IMR-90 (cell line): ENCODE measurements at regions not wholly inside any gene's neighbourhood (a gene's known extent, or its start where the extent isn't known, plus 50 kb on each side); places are given as distances from the start of the nearest gene placed in this dataset.
A peak's percentile ranks its signal among the peaks of the same experiment; 100 is the strongest.

Experiments used
- ATAC-seq: fragments of 200-7000 bp; cut with Tn5 transposase; 2 replicates; pipeline ENCODE4 v1.9.1; 2020; ENCODE audit warnings: low read depth, mild to moderate bottlenecking, moderate library complexity
- BruUV-seq: library from RNA; stranded (reverse); fragments of 400-500 nt; replicated peaks from 2 replicates; lab custom pipeline; 2021; lab: Mats Ljungman, UMichigan
- CTCF ChIA-PET: fragments of 300-600 bp; formaldehyde crosslinking; extraction: SDS; loops from one replicate; lab custom pipeline; 2021; ENCODE audit warnings: antibody characterized with exemption; lab: Yijun Ruan, JAX
- POLR2A ChIA-PET: fragments of 300-600 bp; sonication (Branson Sonifier 250); formaldehyde crosslinking; loops from one replicate; lab custom pipeline; 2022; ENCODE audit warnings: antibody characterized with exemption; ENCODE audit not compliant: unreplicated experiment; lab: Charles Lee
- DNase-seq: peaks from one replicate; pipeline ENCODE4 v3.0.0; 2013
- H2AFZ ChIP-seq: replicated peaks from 2 replicates; pipeline ENCODE3; 2013; ENCODE audit warnings: low read length, mild to moderate bottlenecking; ENCODE audit not compliant: poor library complexity
- H2AK5ac ChIP-seq: 2 replicates; pipeline ENCODE4 v1.6.1; 2013; ENCODE audit warnings: low read depth, low read length, inconsistent platforms
- H2AK9ac ChIP-seq: replicated peaks from 2 replicates; pipeline ENCODE3; 2013; ENCODE audit warnings: mild to moderate bottlenecking, low read depth, low read length, moderate library complexity; ENCODE audit not compliant: poor library complexity
- H2BK120ac ChIP-seq: 2 replicates; pipeline ENCODE4 v1.6.1; 2013; ENCODE audit warnings: low read depth, low read length, inconsistent platforms
- H2BK15ac ChIP-seq: 3 replicates; pipeline ENCODE4 v1.6.1; 2013; ENCODE audit warnings: low read depth, low read length, inconsistent platforms
- H2BK20ac ChIP-seq: 2 replicates; pipeline ENCODE4 v1.6.1; 2013; ENCODE audit warnings: low read depth, mild to moderate bottlenecking, inconsistent platforms, low read length, moderate library complexity
- H2BK5ac ChIP-seq: 2 replicates; pipeline ENCODE4 v1.6.1; 2013; ENCODE audit warnings: mild to moderate bottlenecking, low read depth, low read length, inconsistent platforms; ENCODE audit not compliant: poor library complexity, severe bottlenecking
- H3K14ac ChIP-seq: replicated peaks from 2 replicates; pipeline ENCODE4 v1.6.1; 2013; ENCODE audit warnings: low read depth, low read length, inconsistent platforms
- H3K18ac ChIP-seq: 2 replicates; pipeline ENCODE4 v1.6.1; 2013; ENCODE audit warnings: low read depth, low read length, control low read depth
- H3K23ac ChIP-seq: 2 replicates; pipeline ENCODE4 v1.6.1; 2013; ENCODE audit warnings: low read depth, low read length, inconsistent platforms
- H3K27ac ChIP-seq: 2 replicates; pipeline ENCODE4 v1.5.1; 2013; ENCODE audit warnings: mild to moderate bottlenecking, control low read depth, low read length; ENCODE audit not compliant: insufficient read depth
- H3K27me3 ChIP-seq: 2 replicates; pipeline ENCODE4 v1.6.1; 2013; ENCODE audit warnings: low read length; ENCODE audit not compliant: control insufficient read depth, insufficient read depth
- H3K36me3 ChIP-seq: 2 replicates; pipeline ENCODE4 v1.6.1; 2013; ENCODE audit warnings: low read length, mixed read lengths; ENCODE audit not compliant: control insufficient read depth, insufficient read depth
- H3K4ac ChIP-seq: 2 replicates; pipeline ENCODE4 v1.6.1; 2013; ENCODE audit warnings: low read depth, low read length, inconsistent platforms
- H3K4me1 ChIP-seq: 2 replicates; pipeline ENCODE4 v1.6.1; 2013; ENCODE audit warnings: low read length, mixed read lengths; ENCODE audit not compliant: control insufficient read depth, insufficient read depth
- H3K4me2 ChIP-seq: 2 replicates; pipeline ENCODE4 v1.6.1; 2013; ENCODE audit warnings: low read depth, mild to moderate bottlenecking, control low read depth, low read length, moderate library complexity
- H3K4me3 ChIP-seq: 2 replicates; pipeline ENCODE4 v1.5.1; 2013; ENCODE audit warnings: low read depth, mild to moderate bottlenecking, control low read depth, low read length, moderate library complexity; ENCODE audit not compliant: insufficient read depth
- H3K56ac ChIP-seq: 2 replicates; pipeline ENCODE4 v1.6.1; 2013; ENCODE audit warnings: low read length, inconsistent platforms; ENCODE audit not compliant: insufficient read depth; ENCODE audit errors: extremely low read depth
- H3K79me1 ChIP-seq, 2 experiments: 2 replicates each; pipeline ENCODE4 v1.6.1; 2013; ENCODE audit warnings: low read length in 2 of 2, inconsistent platforms in 1 of 2, low read depth in 1 of 2
- H3K9ac ChIP-seq: 2 replicates; pipeline ENCODE4 v1.6.1; 2013; ENCODE audit warnings: low read depth, low read length, control low read depth
- H3K9me1 ChIP-seq: 2 replicates; pipeline ENCODE4 v1.6.1; 2013; ENCODE audit warnings: low read length, inconsistent platforms; ENCODE audit not compliant: insufficient read depth
- H3K9me3 ChIP-seq: 2 replicates; pipeline ENCODE4 v1.6.1; 2013; ENCODE audit warnings: low read length; ENCODE audit not compliant: control insufficient read depth, insufficient read depth
- H4K20me1 ChIP-seq: 2 replicates; pipeline ENCODE4 v1.6.1; 2013; ENCODE audit warnings: low read length, inconsistent platforms; ENCODE audit not compliant: insufficient read depth
- H4K5ac ChIP-seq: 2 replicates; pipeline ENCODE4 v1.6.1; 2013; ENCODE audit warnings: mild to moderate bottlenecking, low read depth, low read length, control low read depth
- H4K8ac ChIP-seq, 2 experiments: 2 replicates each; pipeline ENCODE4 v1.6.1; 2013; ENCODE audit warnings: low read depth in 2 of 2, low read length in 2 of 2, control low read depth in 1 of 2, inconsistent platforms in 1 of 2
- H4K91ac ChIP-seq: 2 replicates; pipeline ENCODE4 v1.6.1; 2013; ENCODE audit warnings: low read depth, low read length, inconsistent platforms; ENCODE audit not compliant: insufficient read depth
- BHLHE40 ChIP-seq: fragments of 150-350 bp; IDR thresholded peaks from 2 replicates; pipeline ENCODE4 v1.6.1; 2016; ENCODE audit warnings: mild to moderate bottlenecking, low read depth, low read length
- CHD1 ChIP-seq: IDR thresholded peaks from 2 replicates; pipeline ENCODE4 v1.6.1; 2012; ENCODE audit warnings: low read depth, low read length, improper control_type of control experiment
- CTCF ChIP-seq: conservative IDR thresholded peaks from 2 replicates; pipeline ENCODE4 v1.5.1; 2012; ENCODE audit warnings: mild to moderate bottlenecking, low read depth, low read length, improper control_type of control experiment
- ELK1 ChIP-seq: fragments of 150-350 bp; IDR thresholded peaks from 2 replicates; pipeline ENCODE4 v1.6.1; 2016; ENCODE audit warnings: low read depth, mild to moderate bottlenecking, low read length, moderate library complexity, borderline replicate concordance
- FOS ChIP-seq: fragments of 150-350 bp; IDR thresholded peaks from 2 replicates; pipeline ENCODE4 v1.6.1; 2016; ENCODE audit warnings: low read depth, low read length
- NFE2L2 ChIP-seq: fragments of 150-350 bp; IDR thresholded peaks from 2 replicates; pipeline ENCODE4 v1.6.1; 2016; ENCODE audit warnings: low read depth, mild to moderate bottlenecking, low read length
- RAD21 ChIP-seq: IDR thresholded peaks from 2 replicates; pipeline ENCODE4 v1.6.1; 2012; ENCODE audit warnings: low read length, improper control_type of control experiment
- RFX5 ChIP-seq: IDR thresholded peaks from 2 replicates; pipeline ENCODE4 v1.8.0; 2012; ENCODE audit warnings: low read depth, mild to moderate bottlenecking, low read length, moderate library complexity
- SMC3 ChIP-seq: fragments of 150-350 bp; IDR thresholded peaks from 2 replicates; pipeline ENCODE4 v1.6.1; 2016; ENCODE audit warnings: low read depth, mild to moderate bottlenecking, antibody characterized with exemption, low read length, moderate library complexity
- WGBS, 2 experiments: methylation state at CpG; one replicate each; pipeline versions ENCODE4 v1.1.5 to v1.1.7; 2013; ENCODE audit warnings: missing lambda C conversion rate in 2 of 2; ENCODE audit not compliant: insufficient read length in 1 of 2; ENCODE audit errors: extremely low coverage in 2 of 2; 5-methylcytosine and 5-hydroxymethylcytosine counted together
- dilution Hi-C: fragments of 300-500 bp; cut with HindIII; formaldehyde crosslinking; loops from one replicate; pipeline ENCODE4 v1.14.3; 2018; ENCODE audit warnings: low sequenced_read_pairs; ENCODE audit not compliant: unreplicated experiment
- in situ Hi-C: fragments of 300-500 bp; cut with MboI; formaldehyde crosslinking; loops from 3 replicates; pipeline ENCODE4 v1.14.3; 2019; ENCODE audit warnings: low sequenced_read_pairs, inconsistent platforms, mixed read lengths
- intact Hi-C: fragments of 100-400 bp; cut with micrococcal nuclease; formaldehyde crosslinking; loops from 2 replicates; pipeline ENCODE4 v1.10.0; 2022
- TF ChIP-seq, protein P1 (sequence below): fragments of 150-350 bp; IDR thresholded peaks from 2 replicates; pipeline ENCODE4 v1.6.1; 2017; ENCODE audit warnings: mild to moderate bottlenecking, antibody characterized with exemption, low read length, low read depth

DNA sequence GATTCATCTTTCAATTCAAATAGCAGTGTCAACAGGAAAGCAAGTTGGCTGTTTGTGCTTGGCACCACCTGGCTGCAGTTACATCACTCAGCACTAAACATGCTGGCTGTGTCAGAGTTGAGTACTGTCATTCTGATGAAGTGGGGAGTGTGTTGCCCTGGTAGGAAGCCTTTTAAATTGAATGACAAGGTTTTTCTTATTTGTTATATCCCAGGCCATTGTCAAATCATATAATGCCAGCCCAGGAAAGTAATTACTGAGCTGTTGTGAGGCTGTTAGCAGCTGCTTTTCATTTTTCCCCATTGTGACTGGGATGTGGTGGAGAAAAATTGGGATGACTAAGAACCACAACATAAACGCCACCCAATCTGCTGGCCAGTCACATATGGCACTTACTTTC, 106.5 kb upstream of the PRKD1 start:
- Histone ChIP-seq H3K27me3 (no peaks in the 10 kb centered on the region), H2BK15ac (no peak overlapping the region), H2AK9ac (no peak overlapping the region), H4K5ac (no peak overlapping the region), H3K9ac (no peak overlapping the region), H3K9me1 (no peaks in the 10 kb centered on the region), H3K4ac (no peak overlapping the region), H4K8ac (no peak overlapping the region), H2AFZ (no peak overlapping the region), H2BK5ac (no peak overlapping the region), H4K20me1 (no peaks in the 10 kb centered on the region), H3K79me1 (no peaks in the 10 kb centered on the region), H3K56ac (no peak overlapping the region), H3K36me3 (no peaks in the 10 kb centered on the region), H4K91ac (no peak overlapping the region), H3K4me3 (no peak overlapping the region), H2BK20ac (no peak overlapping the region), H2BK120ac (no peak overlapping the region), H3K27ac (no peak overlapping the region), H3K9me3 (no peaks in the 10 kb centered on the region), H3K18ac (no peak overlapping the region), H2AK5ac (no peak overlapping the region), H3K4me1 (no peaks in the 10 kb centered on the region), H3K23ac (no peak overlapping the region), H3K14ac (no peak overlapping the region), H3K4me2 (no peak overlapping the region)
- ChIA-PET CTCF (no interaction called here), POLR2A (no interaction called here)
- no peak for TF ChIP-seq RFX5
- no peak for TF ChIP-seq ELK1
- no peak for TF ChIP-seq NFE2L2
- no peak for TF ChIP-seq RAD21
- TF ChIP-seq FOS, result no peak
- TF ChIP-seq CTCF, result no peak
- no peak for TF ChIP-seq SMC3
- no peak for TF ChIP-seq BHLHE40
- TF ChIP-seq, protein P1, sequence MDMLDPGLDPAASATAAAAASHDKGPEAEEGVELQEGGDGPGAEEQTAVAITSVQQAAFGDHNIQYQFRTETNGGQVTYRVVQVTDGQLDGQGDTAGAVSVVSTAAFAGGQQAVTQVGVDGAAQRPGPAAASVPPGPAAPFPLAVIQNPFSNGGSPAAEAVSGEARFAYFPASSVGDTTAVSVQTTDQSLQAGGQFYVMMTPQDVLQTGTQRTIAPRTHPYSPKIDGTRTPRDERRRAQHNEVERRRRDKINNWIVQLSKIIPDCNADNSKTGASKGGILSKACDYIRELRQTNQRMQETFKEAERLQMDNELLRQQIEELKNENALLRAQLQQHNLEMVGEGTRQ, result no peak
- TF ChIP-seq CHD1, result no peak
- DNase-seq (peak; percentile 17), ATAC-seq (peak; percentile 32; the same call in 1 of the 2 replicates)
- dilution Hi-C loops (no loop called here), intact Hi-C loops (no loop called here), in situ Hi-C loops (no loop called here)
- BruUV-seq, result no TSS peak
- no CpG with 5 or more reads among the region's 1 CpG for WGBS, 2 experiments
